ENCODE measurements at regions not wholly inside any gene's neighbourhood (a gene's known extent, or its start where the extent isn't known, plus 50 kb on each side); places are given as distances from the start of the nearest gene placed in this dataset.

GRCh38 chr1:192889082-192889481 is 80.2 kb downstream of the RGS2 start:
- ATAC-seq: no peak
- no peak for TF ChIP-seq ESRRG (CRISPR knock-in tag; IDR thresholded peaks at IDR 0.05)
- TF ChIP-seq POU6F1 (CRISPR knock-in tag; IDR thresholded peaks at IDR 0.05; ENCODE audit: borderline replicate concordance, low read depth): no peak
- no peak for TF ChIP-seq RARB (CRISPR knock-in tag; IDR thresholded peaks at IDR 0.05)
- TF ChIP-seq ARNTL (CRISPR knock-in tag; IDR thresholded peaks at IDR 0.05; ENCODE audit: borderline replicate concordance, low read depth): no peak
- TF ChIP-seq ZC3H10 (CRISPR knock-in tag; IDR thresholded peaks at IDR 0.05): no peak

- no peak for ATAC-seq
- TF ChIP-seq SNAI2 (CRISPR knock-in tag; IDR thresholded peaks at IDR 0.05) (no peak), OSR1 (CRISPR knock-in tag; IDR thresholded peaks at IDR 0.05) (no peak), ZNF8 (CRISPR knock-in tag; IDR thresholded peaks at IDR 0.05) (no peak), POU6F1 (CRISPR knock-in tag; IDR thresholded peaks at IDR 0.05; ENCODE audit: borderline replicate concordance, low read depth) (no peak), ZFP3 (CRISPR knock-in tag; IDR thresholded peaks at IDR 0.05) (no peak), ARNTL (CRISPR knock-in tag; IDR thresholded peaks at IDR 0.05; ENCODE audit: borderline replicate concordance, low read depth) (no peak), ZC3H10 (CRISPR knock-in tag; IDR thresholded peaks at IDR 0.05) (no peak), TOX (CRISPR knock-in tag; IDR thresholded peaks at IDR 0.05; ENCODE audit: borderline replicate concordance) (no peak), PPARA (CRISPR knock-in tag; IDR thresholded peaks at IDR 0.05; ENCODE audit: borderline replicate concordance) (no peak), ZNF565 (CRISPR knock-in tag; conservative IDR thresholded peaks at IDR 0.05; ENCODE audit: low read depth) (no peak), TCF4 (CRISPR knock-in tag; IDR thresholded peaks at IDR 0.05; ENCODE audit: borderline replicate concordance) (no peak), CSDC2 (CRISPR knock-in tag; IDR thresholded peaks at IDR 0.05) (no peak), CREB5 (CRISPR knock-in tag; IDR thresholded peaks at IDR 0.05; ENCODE audit: low read depth) (no peak), ISL1 (CRISPR knock-in tag; IDR thresholded peaks at IDR 0.05) (no peak), ZNF70 (CRISPR knock-in tag; IDR thresholded peaks at IDR 0.05) (no peak), ESRRG (CRISPR knock-in tag; IDR thresholded peaks at IDR 0.05) (no peak), BACH2 (CRISPR knock-in tag; IDR thresholded peaks at IDR 0.05; ENCODE audit: borderline replicate concordance) (no peak), PATZ1 (CRISPR knock-in tag; IDR thresholded peaks at IDR 0.05; ENCODE audit: borderline replicate concordance) (no peak), GLIS3 (CRISPR knock-in tag; IDR thresholded peaks at IDR 0.05) (no peak), RARB (CRISPR knock-in tag; IDR thresholded peaks at IDR 0.05) (no peak)
Measured at GRCh38 chr1:192890134-192890533, 81.3 kb downstream of the RGS2 start.

- ATAC-seq: no peak
Measured at GRCh38 chr1:192892934-192893333, 84.1 kb downstream of the RGS2 start.

More at GRCh38 chr1:192892934-192893333, 84.1 kb downstream of the RGS2 start:
- no peak for TF ChIP-seq ZC3H10 (CRISPR knock-in tag; IDR thresholded peaks at IDR 0.05)
- no peak for TF ChIP-seq ZFP3 (CRISPR knock-in tag; IDR thresholded peaks at IDR 0.05)
- TF ChIP-seq POU6F1 (CRISPR knock-in tag; IDR thresholded peaks at IDR 0.05; ENCODE audit: borderline replicate concordance, low read depth): no peak
- no peak for TF ChIP-seq TCF4 (CRISPR knock-in tag; IDR thresholded peaks at IDR 0.05; ENCODE audit: borderline replicate concordance)
- no peak for TF ChIP-seq RARB (CRISPR knock-in tag; IDR thresholded peaks at IDR 0.05)
- TF ChIP-seq OSR1 (CRISPR knock-in tag; IDR thresholded peaks at IDR 0.05): no peak
- TF ChIP-seq SNAI2 (CRISPR knock-in tag; IDR thresholded peaks at IDR 0.05): no peak
- no peak for TF ChIP-seq CREB5 (CRISPR knock-in tag; IDR thresholded peaks at IDR 0.05; ENCODE audit: low read depth)
- no peak for TF ChIP-seq PATZ1 (CRISPR knock-in tag; IDR thresholded peaks at IDR 0.05; ENCODE audit: borderline replicate concordance)
- TF ChIP-seq ESRRG (CRISPR knock-in tag; IDR thresholded peaks at IDR 0.05): no peak
- TF ChIP-seq BACH2 (CRISPR knock-in tag; IDR thresholded peaks at IDR 0.05; ENCODE audit: borderline replicate concordance): no peak
- TF ChIP-seq TSHZ2 (CRISPR knock-in tag; IDR thresholded peaks at IDR 0.05): no peak
- TF ChIP-seq GLIS3 (CRISPR knock-in tag; IDR thresholded peaks at IDR 0.05): no peak
- TF ChIP-seq ISL1 (CRISPR knock-in tag; IDR thresholded peaks at IDR 0.05): no peak
